GM10248 (cell line): ENCODE measurements at regions not wholly inside any gene's neighbourhood (a gene's known extent, or its start where the extent isn't known, plus 50 kb on each side); places are given as distances from the start of the nearest gene placed in this dataset.

Experiments
- CTCF ChIA-PET: fragments of 300-600 bp; sonication (Branson Sonifier 250); formaldehyde crosslinking; extraction: SDS; loops from one replicate; lab custom pipeline; 2021; ENCODE audit warnings: antibody characterized with exemption; lab: Yijun Ruan, JAX
- POLR2A ChIA-PET: fragments of 350-650 bp; sonication (Branson Sonifier 250); formaldehyde crosslinking; extraction: SDS; loops from one replicate; lab custom pipeline; 2020; ENCODE audit warnings: antibody characterized with exemption; lab: Yijun Ruan, JAX
- DNase-seq: peaks from one replicate; pipeline ENCODE4 v3.0.0; 2012; ENCODE audit errors: extremely low spot score
- TF ChIP-seq, protein P1 (sequence below): IDR thresholded peaks from 2 replicates; pipeline ENCODE4 v1.5.1; 2012; ENCODE audit warnings: mild to moderate bottlenecking, low read depth; ENCODE audit errors: extremely low read depth, missing control alignments, control extremely low read depth

DNA sequence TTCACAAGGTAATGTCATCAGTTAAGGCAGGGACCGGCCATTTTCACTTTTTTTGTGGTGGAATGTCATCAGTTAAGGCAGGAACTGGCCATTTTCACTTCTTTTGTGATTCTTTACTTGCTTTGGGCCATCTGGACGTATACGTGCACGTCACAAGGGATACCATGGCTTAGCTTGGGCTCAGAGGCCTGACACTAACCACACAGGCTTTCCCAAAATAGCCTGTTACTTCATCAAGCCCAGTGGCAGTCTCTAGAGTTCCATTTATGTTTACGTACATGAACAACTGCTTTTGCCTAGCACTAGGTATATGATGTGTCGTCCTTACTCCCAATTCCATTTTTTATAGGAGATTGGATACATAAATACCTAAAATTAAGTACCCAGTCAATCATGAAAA, 237.9 kb downstream of the C7orf25 start:
- TF ChIP-seq, protein P1, sequence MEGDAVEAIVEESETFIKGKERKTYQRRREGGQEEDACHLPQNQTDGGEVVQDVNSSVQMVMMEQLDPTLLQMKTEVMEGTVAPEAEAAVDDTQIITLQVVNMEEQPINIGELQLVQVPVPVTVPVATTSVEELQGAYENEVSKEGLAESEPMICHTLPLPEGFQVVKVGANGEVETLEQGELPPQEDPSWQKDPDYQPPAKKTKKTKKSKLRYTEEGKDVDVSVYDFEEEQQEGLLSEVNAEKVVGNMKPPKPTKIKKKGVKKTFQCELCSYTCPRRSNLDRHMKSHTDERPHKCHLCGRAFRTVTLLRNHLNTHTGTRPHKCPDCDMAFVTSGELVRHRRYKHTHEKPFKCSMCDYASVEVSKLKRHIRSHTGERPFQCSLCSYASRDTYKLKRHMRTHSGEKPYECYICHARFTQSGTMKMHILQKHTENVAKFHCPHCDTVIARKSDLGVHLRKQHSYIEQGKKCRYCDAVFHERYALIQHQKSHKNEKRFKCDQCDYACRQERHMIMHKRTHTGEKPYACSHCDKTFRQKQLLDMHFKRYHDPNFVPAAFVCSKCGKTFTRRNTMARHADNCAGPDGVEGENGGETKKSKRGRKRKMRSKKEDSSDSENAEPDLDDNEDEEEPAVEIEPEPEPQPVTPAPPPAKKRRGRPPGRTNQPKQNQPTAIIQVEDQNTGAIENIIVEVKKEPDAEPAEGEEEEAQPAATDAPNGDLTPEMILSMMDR, result no peak
- ChIA-PET CTCF (no interaction called here), POLR2A (no interaction called here)
- no peak for DNase-seq

GRCh38 chr7:42672339-42672999, 239.4 kb downstream of the C7orf25 start:
- ChIA-PET CTCF (no interaction called here), POLR2A (no interaction called here)
- TF ChIP-seq, protein P1, result no peak
- DNase-seq, result no peak

DNA sequence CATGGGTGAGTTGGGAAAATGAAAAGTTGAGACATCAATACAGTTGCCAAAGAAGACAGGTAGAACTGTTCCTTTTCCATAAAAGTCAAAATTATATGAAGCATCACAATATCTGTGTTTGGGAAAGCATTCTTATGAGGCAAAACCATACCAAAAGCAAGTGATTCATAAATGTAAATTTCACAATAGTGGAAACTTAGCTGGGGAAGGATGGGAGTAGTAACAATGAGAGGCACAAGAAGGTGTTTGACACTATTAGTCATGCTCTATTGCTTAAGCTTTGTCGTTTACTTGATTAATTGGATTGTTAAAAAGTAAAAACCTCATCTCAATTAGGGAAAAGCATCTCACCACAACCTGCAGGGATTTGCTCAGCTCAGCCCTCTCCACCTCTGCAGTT, 240.2 kb downstream of the C7orf25 start:
- CTCF ChIA-PET, result no interaction called here

DNA sequence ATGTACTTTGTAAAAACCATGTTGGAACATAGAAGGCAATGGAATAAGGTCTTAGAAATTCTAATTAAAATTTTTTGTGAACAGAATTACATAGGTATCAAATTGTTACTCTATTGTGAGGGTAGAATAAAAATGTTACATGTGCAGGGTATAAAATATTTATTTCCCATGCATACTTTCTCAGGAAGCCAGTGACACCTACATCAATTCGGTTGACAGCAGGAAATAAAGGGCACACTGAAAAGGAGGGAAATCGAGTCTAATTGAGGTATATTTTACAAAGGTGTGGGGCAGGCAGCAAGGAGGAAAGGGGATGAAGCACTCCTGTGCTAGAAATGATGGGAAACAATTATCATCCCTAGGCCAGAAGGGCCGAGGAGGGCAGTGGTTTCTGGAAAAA, 244.9 kb downstream of the C7orf25 start:
- DNase-seq, result no peak
- CTCF ChIA-PET, result no interaction called here
- POLR2A ChIA-PET, result no interaction called here
- TF ChIP-seq, protein P1, result no peak

More for the DNA sequence above, 240.2 kb downstream of the C7orf25 start:
- TF ChIP-seq, protein P1, result no peak
- DNase-seq, result no peak
- POLR2A ChIA-PET, result no interaction called here

- TF ChIP-seq, protein P1, result no peak
- ChIA-PET POLR2A (no interaction called here), CTCF (no interaction called here)
- no peak for DNase-seq
Observed at GRCh38 chr7:42662862-42663261, 249.0 kb downstream of the C7orf25 start.

DNA sequence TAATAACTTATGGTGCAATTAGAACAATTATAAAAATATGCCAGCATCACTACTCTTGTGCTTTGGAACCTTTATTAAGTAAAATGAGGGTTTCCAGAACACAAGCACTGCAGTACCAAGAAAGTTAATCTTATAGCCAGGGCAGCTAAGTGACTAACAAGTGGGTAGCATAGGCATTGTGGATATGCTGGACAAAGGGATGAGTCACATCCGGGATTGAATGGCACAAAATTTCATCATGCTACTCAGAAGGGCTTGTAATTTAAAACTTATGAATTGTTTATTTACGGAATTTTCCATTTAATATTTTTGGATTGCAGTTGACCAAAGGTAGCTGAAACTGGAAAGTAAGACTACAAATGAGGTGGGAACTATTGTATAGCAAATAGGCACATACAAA, 250.6 kb downstream of the C7orf25 start:
- DNase-seq, result no peak
- TF ChIP-seq, protein P1, result no peak
- ChIA-PET POLR2A (no interaction called here), CTCF (no interaction called here)

DNA sequence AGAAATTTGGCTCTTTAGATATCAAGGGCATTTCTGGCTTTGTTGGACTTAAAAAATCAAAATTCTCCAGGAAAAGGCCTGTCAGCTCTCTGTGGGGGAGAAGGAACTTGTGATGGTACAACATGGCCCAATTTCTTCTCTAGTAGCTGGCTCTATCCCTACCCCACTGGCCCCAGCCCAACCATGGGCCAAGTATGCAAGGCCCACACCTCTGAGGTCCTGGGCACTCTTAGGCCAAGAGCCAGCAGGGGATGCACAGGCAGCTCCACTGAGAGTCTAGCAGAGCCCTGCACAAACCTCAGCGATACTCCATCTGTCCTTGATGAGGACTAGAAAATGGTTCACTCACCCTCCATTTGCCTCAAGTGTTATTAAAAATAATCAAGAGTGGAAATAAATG, 261.2 kb downstream of the C7orf25 start:
- POLR2A ChIA-PET, result no interaction called here
- CTCF ChIA-PET, result interaction anchor here (1.1 kb wide), 1 partner anchor 28 kb away, joined by 4 read pairs; no protein-coding TSS in a partner anchor
- no peak for DNase-seq
- TF ChIP-seq, protein P1, result no peak
